ENCODE measurements at regions not wholly inside any gene's neighbourhood (a gene's known extent, or its start where the extent isn't known, plus 50 kb on each side); places are given as distances from the start of the nearest gene placed in this dataset.

DNA sequence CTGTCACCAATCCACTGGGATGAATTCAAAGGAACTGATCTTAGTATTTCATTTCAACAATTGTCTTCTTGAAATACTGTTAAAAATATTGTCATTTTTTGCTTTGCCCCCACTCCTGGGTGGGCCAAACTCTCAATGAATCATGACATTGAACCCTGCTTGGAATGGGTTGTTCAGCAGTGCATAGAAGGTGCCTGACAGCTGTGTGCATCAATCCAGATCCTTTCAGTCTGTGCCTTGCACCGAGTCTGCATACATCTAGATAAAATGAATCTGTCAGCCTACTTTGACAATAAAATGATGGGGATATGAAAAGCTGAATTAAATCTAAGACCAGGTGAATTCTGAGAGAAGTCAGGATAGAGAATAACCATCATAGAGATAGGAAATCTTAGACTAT lies 706.6 kb downstream of the CBLN2 start:
- Mint-ChIP-seq H3K36me3 (peaks cover 29% of the 10 kb centered on the region), H3K4me1 (no peaks in the 10 kb centered on the region), H3K27me3 (ENCODE audit: low read depth) (peaks cover 2% of the 10 kb centered on the region; the same call in 1 of the 2 replicates), H3K9me3 (peaks cover 58% of the 10 kb centered on the region), H3K27ac (no peak overlapping the region), H3K4me3 (no peak overlapping the region)
- POLR2A ChIA-PET, result no interaction called here
- ATAC-seq (no peak), DNase-seq (ENCODE audit: low spot score) (no peak)
- CTCF ChIA-PET, result no interaction called here
- TF ChIP-seq ZMAT4 (CRISPR knock-in tag; IDR thresholded peaks at IDR 0.05) (no peak), JAZF1 (CRISPR knock-in tag; IDR thresholded peaks at IDR 0.05) (no peak), SMAD3 (CRISPR knock-in tag; IDR thresholded peaks at IDR 0.05; ENCODE audit: borderline replicate concordance) (no peak), JUN (CRISPR knock-in tag; IDR thresholded peaks at IDR 0.05) (no peak), ZNF138 (CRISPR knock-in tag; conservative IDR thresholded peaks at IDR 0.05) (no peak)

DNA sequence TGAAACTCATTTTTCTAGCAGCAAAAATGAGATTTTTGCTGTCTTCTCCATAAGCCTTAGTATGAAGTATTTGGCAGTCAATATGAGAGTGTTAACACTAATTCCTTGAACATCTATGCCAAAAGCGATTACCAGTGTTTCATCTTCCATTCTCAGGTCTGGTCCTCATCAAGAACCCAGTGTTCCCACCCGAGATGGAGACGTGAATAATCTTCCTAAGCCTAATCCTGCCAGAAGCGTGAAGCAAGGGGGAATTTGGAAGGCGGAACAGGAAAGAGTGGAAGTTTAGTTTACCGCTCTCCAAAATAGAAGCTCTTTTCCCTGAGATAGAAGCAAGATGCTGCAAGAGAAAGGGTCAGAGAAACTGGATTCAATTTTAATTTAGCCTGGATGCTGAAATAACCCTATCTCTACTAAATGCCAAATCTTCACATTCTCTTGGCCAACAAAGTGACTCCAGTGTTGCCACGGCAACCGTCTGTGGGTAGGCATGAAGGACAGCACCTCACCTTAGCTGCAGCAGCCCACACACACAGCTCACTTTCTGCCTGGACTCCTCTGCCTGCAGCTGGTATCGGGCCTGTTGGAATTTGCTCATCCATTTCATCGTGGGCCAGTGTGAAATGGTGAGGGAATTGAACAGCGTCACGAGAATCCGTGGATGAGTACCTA lies 711.1 kb downstream of the CBLN2 start:
- TF ChIP-seq SMAD4 (CRISPR knock-in tag; IDR thresholded peaks at IDR 0.05), result no peak
- TF ChIP-seq ZNF416 (CRISPR knock-in tag; IDR thresholded peaks at IDR 0.05), result no peak
- no peak for TF ChIP-seq FOXJ3 (CRISPR knock-in tag; IDR thresholded peaks at IDR 0.05; ENCODE audit: borderline replicate concordance)
- CTCF ChIA-PET, result no interaction called here
- H3K27me3 Mint-ChIP-seq (ENCODE audit: low read depth), result peaks cover 2% of the 10 kb centered on the region; the same call in 1 of the 2 replicates

GRCh38 chr18:71831039-71831438 lies 713.1 kb downstream of the CBLN2 start:
- Mint-ChIP-seq H3K9me3 (peaks cover 51% of the 10 kb centered on the region), H3K36me3 (peaks cover 26% of the 10 kb centered on the region), H3K4me3 (no peak overlapping the region), H3K27ac (no peak overlapping the region), H3K4me1 (peaks cover under 1% of the 10 kb centered on the region), H3K27me3 (ENCODE audit: low read depth) (peaks cover 2% of the 10 kb centered on the region; the same call in 1 of the 2 replicates)
- no peak for TF ChIP-seq JUN (CRISPR knock-in tag; IDR thresholded peaks at IDR 0.05)
- TF ChIP-seq ZNF671 (CRISPR knock-in tag; IDR thresholded peaks at IDR 0.05), result no peak
- TF ChIP-seq ATF6 (CRISPR knock-in tag; IDR thresholded peaks at IDR 0.05), result no peak
- TF ChIP-seq ZSCAN18 (CRISPR knock-in tag; IDR thresholded peaks at IDR 0.05), result no peak
- TF ChIP-seq SMAD3 (CRISPR knock-in tag; IDR thresholded peaks at IDR 0.05; ENCODE audit: borderline replicate concordance), result no peak
- no peak for TF ChIP-seq GABPB1 (CRISPR knock-in tag; IDR thresholded peaks at IDR 0.05)
- TF ChIP-seq, protein P1, sequence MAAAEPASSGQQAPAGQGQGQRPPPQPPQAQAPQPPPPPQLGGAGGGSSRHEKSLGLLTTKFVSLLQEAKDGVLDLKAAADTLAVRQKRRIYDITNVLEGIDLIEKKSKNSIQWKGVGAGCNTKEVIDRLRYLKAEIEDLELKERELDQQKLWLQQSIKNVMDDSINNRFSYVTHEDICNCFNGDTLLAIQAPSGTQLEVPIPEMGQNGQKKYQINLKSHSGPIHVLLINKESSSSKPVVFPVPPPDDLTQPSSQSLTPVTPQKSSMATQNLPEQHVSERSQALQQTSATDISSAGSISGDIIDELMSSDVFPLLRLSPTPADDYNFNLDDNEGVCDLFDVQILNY (CRISPR knock-in tag; IDR thresholded peaks at IDR 0.05), result no peak
- TF ChIP-seq KAT7 (CRISPR knock-in tag; IDR thresholded peaks at IDR 0.05; ENCODE audit: borderline replicate concordance), result no peak
- TF ChIP-seq, protein P2, sequence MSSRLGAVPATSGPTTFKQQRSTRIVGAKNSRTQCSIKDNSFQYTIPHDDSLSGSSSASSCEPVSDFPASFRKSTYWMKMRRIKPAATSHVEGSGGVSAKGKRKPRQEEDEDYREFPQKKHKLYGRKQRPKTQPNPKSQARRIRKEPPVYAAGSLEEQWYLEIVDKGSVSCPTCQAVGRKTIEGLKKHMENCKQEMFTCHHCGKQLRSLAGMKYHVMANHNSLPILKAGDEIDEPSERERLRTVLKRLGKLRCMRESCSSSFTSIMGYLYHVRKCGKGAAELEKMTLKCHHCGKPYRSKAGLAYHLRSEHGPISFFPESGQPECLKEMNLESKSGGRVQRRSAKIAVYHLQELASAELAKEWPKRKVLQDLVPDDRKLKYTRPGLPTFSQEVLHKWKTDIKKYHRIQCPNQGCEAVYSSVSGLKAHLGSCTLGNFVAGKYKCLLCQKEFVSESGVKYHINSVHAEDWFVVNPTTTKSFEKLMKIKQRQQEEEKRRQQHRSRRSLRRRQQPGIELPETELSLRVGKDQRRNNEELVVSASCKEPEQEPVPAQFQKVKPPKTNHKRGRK (CRISPR knock-in tag; IDR thresholded peaks at IDR 0.05; ENCODE audit: borderline replicate concordance), result no peak
- no peak for TF ChIP-seq RORB (CRISPR knock-in tag; IDR thresholded peaks at IDR 0.05)
- no peak for TF ChIP-seq ZNF425 (CRISPR knock-in tag; conservative IDR thresholded peaks at IDR 0.05)
- no peak for TF ChIP-seq IRF1 (CRISPR knock-in tag; IDR thresholded peaks at IDR 0.05)
- ChIA-PET POLR2A (no interaction called here), CTCF (no interaction called here)
- DNase-seq (ENCODE audit: low spot score) (no peak), ATAC-seq (no peak)

More for the DNA sequence above, 711.1 kb downstream of the CBLN2 start:
- Mint-ChIP-seq H3K4me1 (no peaks in the 10 kb centered on the region), H3K4me3 (no peak overlapping the region), H3K27ac (no peak overlapping the region), H3K36me3 (peaks cover 34% of the 10 kb centered on the region), H3K9me3 (peaks cover 53% of the 10 kb centered on the region)
- DNase-seq (ENCODE audit: low spot score), result no peak
- ATAC-seq, result no peak
- POLR2A ChIA-PET, result interaction anchor here (0.9 kb wide), 1 partner anchor 154 kb away, joined by 4 read pairs; no protein-coding TSS in a partner anchor
